ENCODE measurements at regions not wholly inside any gene's neighbourhood (a gene's known extent, or its start where the extent isn't known, plus 50 kb on each side); places are given as distances from the start of the nearest gene placed in this dataset.
A peak's percentile ranks its signal among the peaks of the same experiment; 100 is the strongest.

GRCh38 chr12:89075880-89076540, 276.3 kb downstream of the DUSP6 start:
- TF ChIP-seq FOSL2 (IDR thresholded peaks at IDR 0.05; ENCODE audit: borderline replicate concordance, low read depth) (no peak), JUND (IDR thresholded peaks at IDR 0.05) (no peak), YY1 (IDR thresholded peaks at IDR 0.05; ENCODE audit: low read depth) (no peak)
- ChIA-PET CTCF (interaction anchor here (0.6 to 1.2 kb wide), 2 partner anchors 26 to 157 kb away, joined by 3 to 5 read pairs; no protein-coding TSS in a partner anchor), POLR2A (no interaction called here)
- Histone ChIP-seq H3K9ac (no peak overlapping the region), H3K4me1 (ENCODE audit: control insufficient read depth in 1 of 2, insufficient read depth in 2 of 2, low read depth in 1 of 2, low read length in 1 of 2) (peaks cover 0 to 15% of the 10 kb centered on the region in 2 experiments; a peak in 3 of 4 replicates), H3K4me3 (ENCODE audit: low read depth in 2 of 2, low read length in 1 of 2) (no peak overlapping the region), H3K9me2 (no peaks in the 10 kb centered on the region), H4K20me1 (ENCODE audit: insufficient read depth) (no peaks in the 10 kb centered on the region), H3K9me3 (no peaks in the 10 kb centered on the region), H3K79me2 (ENCODE audit: insufficient read depth) (no peaks in the 10 kb centered on the region), H3K4me2 (no peak overlapping the region), H3K27me3 (ENCODE audit: insufficient read depth) (no peaks in the 10 kb centered on the region), H2AFZ (ENCODE audit: low read depth) (no peak overlapping the region), H3F3A (replicated peaks; ENCODE audit: insufficient read depth) (peaks cover 4% of the 10 kb centered on the region), H3K36me3 (replicated peaks in 1 of 2; ENCODE audit: control insufficient read depth in 1 of 2, insufficient read depth in 2 of 2, low read length in 1 of 2) (no peaks in the 10 kb centered on the region), H3K27ac (ENCODE audit: low read depth in 2 of 2, low read length in 1 of 2) (no peak overlapping the region)
- no peak for DNase-seq
- 93% methylated on average over 2 of the region's 2 CpGs for WGBS (ENCODE audit: low lambda C conversion rate)

GRCh38 chr12:89073659-89074058, 278.6 kb downstream of the DUSP6 start:
- H2AFZ ChIP-seq (ENCODE audit: low read depth) = no peak overlapping the region
- H4K20me1 ChIP-seq (ENCODE audit: insufficient read depth) = no peaks in the 10 kb centered on the region
- no peaks in the 10 kb centered on the region for H3K79me2 ChIP-seq (ENCODE audit: insufficient read depth)
- H3K9ac ChIP-seq = no peak overlapping the region
- no peaks in the 10 kb centered on the region for H3K9me3 ChIP-seq
- TF ChIP-seq EP300 (IDR thresholded peaks at IDR 0.05; ENCODE audit: borderline replicate concordance in 1 of 2, low read depth in 1 of 2, low read length in 1 of 2) (no peak), YY1 (IDR thresholded peaks at IDR 0.05; ENCODE audit: low read depth) (no peak), GATA2 (CRISPR knock-in tag; IDR thresholded peaks at IDR 0.05) (no peak), IRF3 (IDR thresholded peaks at IDR 0.05; ENCODE audit: low read depth, low read length) (no peak), EZH2phosphoT487 (IDR thresholded peaks at IDR 0.05; ENCODE audit: borderline replicate concordance, low read depth) (no peak)
- TF ChIP-seq, protein P1, sequence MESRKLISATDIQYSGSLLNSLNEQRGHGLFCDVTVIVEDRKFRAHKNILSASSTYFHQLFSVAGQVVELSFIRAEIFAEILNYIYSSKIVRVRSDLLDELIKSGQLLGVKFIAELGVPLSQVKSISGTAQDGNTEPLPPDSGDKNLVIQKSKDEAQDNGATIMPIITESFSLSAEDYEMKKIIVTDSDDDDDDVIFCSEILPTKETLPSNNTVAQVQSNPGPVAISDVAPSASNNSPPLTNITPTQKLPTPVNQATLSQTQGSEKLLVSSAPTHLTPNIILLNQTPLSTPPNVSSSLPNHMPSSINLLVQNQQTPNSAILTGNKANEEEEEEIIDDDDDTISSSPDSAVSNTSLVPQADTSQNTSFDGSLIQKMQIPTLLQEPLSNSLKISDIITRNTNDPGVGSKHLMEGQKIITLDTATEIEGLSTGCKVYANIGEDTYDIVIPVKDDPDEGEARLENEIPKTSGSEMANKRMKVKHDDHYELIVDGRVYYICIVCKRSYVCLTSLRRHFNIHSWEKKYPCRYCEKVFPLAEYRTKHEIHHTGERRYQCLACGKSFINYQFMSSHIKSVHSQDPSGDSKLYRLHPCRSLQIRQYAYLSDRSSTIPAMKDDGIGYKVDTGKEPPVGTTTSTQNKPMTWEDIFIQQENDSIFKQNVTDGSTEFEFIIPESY (IDR thresholded peaks at IDR 0.05; ENCODE audit: borderline replicate concordance, low read depth) = no peak
- TF ChIP-seq, protein P2, sequence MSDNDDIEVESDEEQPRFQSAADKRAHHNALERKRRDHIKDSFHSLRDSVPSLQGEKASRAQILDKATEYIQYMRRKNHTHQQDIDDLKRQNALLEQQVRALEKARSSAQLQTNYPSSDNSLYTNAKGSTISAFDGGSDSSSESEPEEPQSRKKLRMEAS (IDR thresholded peaks at IDR 0.05; ENCODE audit: low read depth) = no peak
- H3K27me3 ChIP-seq (ENCODE audit: insufficient read depth) = no peaks in the 10 kb centered on the region
- peaks cover 4% of the 10 kb centered on the region for H3F3A ChIP-seq (replicated peaks; ENCODE audit: insufficient read depth)
- CTCF ChIA-PET = no interaction called here
- H3K4me1 ChIP-seq (ENCODE audit: control insufficient read depth in 1 of 2, insufficient read depth in 2 of 2, low read depth in 1 of 2, low read length in 1 of 2) = peaks cover 0 to 12% of the 10 kb centered on the region in 2 experiments; a peak in 2 of 4 replicates
- no peak overlapping the region for H3K4me3 ChIP-seq (ENCODE audit: low read depth in 2 of 2, low read length in 1 of 2)
- peak overlapping the region in 1 of 2 experiments; percentile 55; a peak in 1 of 4 replicates for H3K27ac ChIP-seq (ENCODE audit: low read depth in 2 of 2, low read length in 1 of 2)
- POLR2A ChIA-PET = no interaction called here
- H3K4me2 ChIP-seq = no peak overlapping the region
- H3K36me3 ChIP-seq (replicated peaks in 1 of 2; ENCODE audit: control insufficient read depth in 1 of 2, insufficient read depth in 2 of 2, low read length in 1 of 2) = no peaks in the 10 kb centered on the region
- DNase-seq = no peak
- H3K9me2 ChIP-seq = no peaks in the 10 kb centered on the region
